Activated CD4-positive, alpha-beta T cell treated with anti-CD3 and anti-CD28 coated beads for 24 hours (primary cell): ENCODE measurements at regions not wholly inside any gene's neighbourhood (a gene's known extent, or its start where the extent isn't known, plus 50 kb on each side); places are given as distances from the start of the nearest gene placed in this dataset.

Experiments used
- DNase-seq, 2 donors: peaks; one replicate each; pipeline ENCODE4 v3.0.0-alpha.2; 2020; ENCODE audit warnings: low read depth in 2 of 2

DNA sequence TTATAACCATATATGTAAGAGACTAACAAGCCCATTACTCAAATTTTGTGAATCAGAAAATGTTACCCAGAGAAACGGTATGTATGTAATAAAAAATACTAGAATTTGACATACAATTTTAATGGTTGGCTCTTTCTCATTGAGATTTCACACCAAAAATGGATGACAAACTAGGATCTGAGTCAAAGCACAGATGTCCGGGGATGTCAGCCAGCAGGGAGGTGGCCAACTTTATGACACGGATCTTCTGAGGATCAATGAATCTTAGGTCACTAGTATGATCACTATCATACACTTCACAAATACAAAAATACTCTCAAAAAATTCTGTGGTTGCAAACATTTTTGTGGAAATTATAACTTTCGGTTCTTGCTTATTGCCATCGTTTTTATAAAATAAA, 173.5 kb upstream of the NFE2L3 start:
- DNase-seq: no peak

DNA sequence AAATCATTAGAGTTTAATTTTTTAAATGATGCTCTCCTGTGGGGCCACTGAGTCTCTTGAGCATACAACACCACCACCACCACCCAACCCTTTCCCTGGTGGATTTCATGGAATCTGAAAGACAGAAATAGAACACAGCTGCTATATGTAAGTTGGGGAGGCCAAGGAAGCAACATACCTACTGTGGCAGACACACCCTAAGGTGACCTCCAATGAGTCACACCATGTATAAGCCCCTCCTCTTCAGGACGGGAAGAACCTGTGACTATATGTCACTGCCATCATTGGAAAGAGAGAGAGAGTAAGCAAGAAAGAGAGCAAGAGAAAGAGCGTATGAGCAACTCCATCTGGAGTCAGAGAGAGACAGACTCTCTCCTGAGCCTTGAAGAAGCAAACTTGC, 172.4 kb upstream of the NFE2L3 start:
- no peak for DNase-seq

DNA sequence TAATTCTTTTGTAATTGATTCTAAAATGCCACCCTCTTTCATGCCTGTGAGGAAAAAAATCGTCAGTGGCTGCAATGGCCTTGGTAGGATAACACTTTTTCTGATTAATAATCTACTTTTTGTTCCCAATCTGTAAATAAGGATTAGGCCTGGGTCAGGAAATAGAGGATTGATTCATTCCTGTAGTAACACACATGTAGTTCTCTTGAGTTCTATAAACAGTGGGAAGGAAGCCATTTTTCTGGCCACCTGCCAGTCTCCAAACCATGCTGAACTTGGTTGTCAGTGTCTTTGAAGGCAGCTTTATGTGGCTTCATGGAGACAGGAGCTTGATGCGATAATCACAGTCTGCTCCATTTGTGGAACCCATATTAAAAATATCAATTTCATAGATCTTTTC, 169.3 kb upstream of the NFE2L3 start:
- DNase-seq: no peak

DNA sequence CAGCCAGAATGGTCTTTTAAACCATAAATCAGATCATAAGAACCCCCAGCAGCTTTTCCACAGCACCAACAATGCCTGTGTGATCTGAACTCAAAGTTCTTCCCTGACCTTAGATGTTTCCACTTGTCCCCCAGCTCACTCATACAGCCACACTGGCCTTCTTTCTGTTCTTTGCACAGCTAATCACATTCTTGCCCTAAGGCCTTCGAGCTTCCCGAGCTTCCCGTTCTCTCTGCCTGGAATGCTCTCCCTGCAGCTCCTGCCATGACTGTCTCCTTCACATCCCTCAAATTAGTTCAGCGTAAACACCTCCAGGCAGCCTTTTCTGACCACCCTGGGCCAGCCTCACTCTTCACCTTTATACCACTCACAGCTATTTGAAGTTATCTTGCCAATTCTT, 166.8 kb upstream of the NFE2L3 start:
- DNase-seq: no peak

DNA sequence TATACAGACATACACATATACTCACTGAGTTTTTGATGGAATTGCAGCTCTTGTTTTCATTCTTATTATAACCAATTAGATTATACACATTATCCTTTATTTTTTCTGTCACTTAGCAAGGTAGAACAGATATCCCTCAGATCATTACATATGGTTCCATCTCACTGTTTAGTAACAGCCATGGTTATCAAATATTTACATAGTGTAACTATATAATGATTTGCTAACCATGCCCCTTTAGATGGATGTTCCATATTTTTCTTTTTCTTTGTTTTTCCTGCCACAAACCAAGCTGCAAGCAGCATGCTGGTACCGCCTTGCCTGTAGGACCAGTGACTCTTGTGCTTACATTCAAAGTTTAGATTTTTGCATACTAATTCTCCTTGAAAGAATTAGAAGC, 163.4 kb upstream of the NFE2L3 start:
- no peak for DNase-seq

DNA sequence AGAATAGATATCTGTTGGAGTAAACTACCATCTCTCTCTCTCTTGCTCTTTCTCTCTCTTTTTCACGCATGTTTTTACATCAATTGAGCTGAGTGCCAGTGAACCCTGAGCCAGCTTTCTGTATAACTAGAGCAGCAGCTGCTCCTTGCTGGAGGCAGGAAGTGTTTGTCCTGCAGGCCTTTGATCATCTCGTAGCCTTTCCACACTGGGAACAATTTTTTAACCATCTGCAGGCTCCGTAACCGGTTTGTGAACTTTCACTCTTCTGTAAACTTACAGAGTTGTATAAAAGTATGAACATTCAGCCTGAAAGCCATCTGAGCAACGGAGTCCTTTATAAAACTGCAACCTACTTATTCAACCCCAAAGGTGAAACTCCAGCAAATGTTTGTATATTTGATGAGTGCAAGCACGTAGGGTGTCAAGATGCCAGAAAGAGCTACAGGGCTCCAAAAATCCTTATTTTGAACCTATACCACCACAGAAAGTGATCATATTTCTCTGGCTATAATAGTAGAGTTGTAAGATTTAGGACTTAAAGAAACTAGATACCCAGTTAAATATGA, 162.8 kb upstream of the NFE2L3 start:
- DNase-seq: no peak

DNA sequence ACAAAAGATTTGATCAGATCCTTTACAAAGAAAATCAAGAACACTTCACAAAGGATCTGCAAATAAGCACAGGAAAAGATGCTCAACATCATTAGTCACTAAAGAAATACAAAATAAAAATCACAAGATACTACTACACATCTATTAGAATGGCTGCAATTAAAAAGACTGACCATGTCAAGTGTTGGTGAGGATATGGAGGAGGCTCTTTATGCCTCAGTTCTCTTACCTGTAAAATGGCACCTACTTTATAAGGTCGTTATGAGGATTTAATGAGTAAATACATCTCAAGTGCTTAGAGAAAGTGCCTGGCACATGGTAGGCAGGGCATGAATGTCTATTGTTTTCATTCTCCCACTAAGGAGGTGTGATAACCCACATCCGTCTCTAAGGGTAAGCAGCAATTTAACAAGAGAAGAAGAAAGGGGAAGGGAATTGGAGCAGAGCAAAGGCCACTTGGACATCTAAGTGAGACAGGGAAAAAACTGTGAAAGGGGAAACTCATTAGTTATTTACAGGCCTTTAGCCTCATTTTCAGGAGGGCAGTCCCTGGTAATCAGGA, 157.5 kb upstream of the NFE2L3 start:
- DNase-seq: no peak

DNA sequence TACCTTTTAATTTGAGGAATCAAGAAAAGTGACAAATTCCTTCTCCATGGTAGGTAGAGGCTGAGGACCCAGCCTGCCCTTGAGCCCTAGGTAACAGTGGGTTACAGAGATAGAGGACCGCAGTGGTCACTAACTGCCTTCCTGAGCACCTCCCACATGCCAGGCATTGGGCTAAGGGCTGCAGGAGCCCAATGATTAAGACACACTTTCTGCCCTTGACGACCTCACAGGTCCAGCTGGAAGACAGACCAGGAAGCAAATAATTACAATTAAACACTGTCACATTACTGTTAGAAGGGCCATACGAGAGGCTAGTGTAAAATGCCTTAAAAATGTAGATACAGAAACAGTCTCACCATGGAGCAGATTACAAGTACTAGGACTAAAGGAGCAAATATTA, 156.8 kb upstream of the NFE2L3 start:
- no peak for DNase-seq

DNA sequence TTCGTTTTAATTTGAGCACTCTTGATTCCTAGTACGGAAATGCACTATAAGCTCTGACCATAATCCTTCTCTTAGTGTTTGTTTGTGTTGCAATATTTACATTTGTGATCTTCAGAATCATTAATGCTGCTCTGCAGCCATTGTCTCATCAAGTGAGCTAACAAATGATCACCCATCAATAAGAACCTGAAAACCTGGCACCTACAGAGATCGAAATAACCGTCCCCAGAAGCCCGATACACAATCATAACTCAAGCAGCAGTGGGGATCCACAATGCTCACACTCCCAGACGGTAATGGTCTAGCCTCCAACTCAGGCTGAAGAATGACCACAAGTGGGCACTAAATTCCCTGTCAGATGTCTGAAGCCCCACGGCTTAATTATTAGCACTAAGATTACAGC, 156.0 kb upstream of the NFE2L3 start:
- DNase-seq: no peak

DNA sequence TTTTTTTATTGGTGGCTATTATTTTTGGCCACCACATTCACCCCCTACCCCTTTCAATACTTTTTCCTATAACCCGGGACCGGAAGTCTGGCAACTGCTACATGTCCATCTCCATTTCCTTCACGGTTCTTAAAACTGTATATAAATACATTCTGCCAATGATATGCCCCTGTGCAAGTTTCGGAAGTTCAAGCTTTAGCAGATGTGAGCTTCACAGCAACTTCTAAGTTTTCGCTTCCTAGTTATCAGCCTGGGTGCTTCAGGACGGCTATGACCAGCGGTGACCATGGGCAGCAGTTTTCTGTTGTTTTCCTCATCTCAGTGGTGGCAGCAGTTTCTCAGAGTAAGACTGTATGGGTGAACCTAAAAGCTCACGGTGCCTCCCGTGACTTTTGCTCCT, 153.5 kb upstream of the NFE2L3 start:
- no peak for DNase-seq

DNA sequence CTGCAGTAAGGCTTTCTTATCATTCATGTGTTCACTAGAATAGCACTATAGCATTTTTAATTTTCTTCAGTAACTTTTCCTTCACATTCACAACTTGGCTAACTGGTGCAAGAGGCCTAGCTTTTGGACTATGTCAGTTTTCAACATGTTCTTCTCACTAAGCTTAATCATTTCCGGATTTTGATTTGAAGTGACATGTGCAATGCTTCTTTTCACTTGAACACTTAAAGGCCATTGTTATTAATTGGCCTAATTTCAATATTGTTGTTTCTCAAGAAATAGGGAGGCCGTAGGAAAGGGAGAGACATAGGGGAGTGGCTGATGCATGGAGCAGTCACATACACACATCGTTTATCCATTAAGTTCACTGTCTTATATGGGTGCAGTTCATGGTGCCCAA, 151.2 kb upstream of the NFE2L3 start:
- no peak for DNase-seq

DNA sequence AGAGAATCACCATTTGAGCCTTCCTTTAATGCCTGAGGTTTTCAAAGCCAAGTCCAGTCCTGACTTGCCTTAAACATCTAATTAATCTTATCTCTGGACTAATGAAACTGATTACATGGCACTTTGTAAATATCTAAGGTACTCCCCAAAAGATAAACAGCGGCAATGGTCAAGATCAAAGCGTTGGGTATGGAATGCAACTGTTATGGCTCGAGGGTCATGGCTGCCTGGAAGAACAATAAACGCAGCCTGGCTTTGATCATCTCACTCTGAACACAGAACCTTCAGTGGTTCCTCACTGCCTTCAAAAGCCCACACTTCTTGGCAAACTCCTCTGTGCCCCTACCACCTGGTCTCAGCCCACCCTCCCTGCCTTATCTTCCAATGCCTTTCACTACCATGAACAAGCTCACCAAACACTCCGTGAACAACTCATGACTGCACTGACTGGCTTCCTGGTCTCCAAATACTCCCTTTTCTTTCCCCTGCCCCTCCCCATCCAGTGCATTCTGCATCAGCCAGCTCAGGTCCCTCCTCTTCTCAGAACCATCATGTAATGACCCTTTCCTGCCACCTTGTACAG, 150.2 kb upstream of the NFE2L3 start:
- DNase-seq: no peak

DNA sequence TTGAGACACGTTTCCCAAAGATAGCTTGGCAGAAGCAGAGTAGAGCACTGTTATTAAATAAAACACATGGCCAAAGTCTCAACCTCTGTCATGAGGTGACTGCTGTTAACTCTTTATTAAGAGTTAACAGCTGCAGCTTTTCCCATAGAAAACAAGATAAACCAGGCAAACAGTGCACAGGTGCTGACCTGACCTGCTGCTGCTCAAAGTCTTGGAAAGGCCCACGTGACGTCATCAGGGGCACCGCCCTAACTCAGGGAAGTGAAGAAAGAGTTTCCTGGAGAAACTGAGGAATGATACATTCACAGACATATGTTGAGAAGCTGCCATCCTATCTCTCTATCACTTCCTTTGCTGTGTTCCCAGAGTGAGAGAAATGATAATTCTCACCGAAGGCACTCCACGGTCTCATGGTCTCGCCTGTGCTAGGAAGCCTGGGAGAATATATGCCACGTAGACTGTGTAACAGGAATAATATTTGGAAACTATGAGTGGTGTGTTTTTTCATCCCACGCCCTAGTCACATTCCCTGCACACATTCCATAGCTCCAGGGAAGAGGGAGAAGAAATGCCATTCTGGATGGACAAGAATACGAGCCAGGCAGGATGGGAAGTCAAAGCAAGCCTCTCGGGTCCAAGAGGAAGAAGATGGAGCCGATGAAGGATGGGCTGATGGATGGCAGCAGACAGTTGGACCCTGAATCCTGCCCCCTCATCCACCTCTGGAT, 146.2 kb upstream of the NFE2L3 start:
- DNase-seq: no peak

DNA sequence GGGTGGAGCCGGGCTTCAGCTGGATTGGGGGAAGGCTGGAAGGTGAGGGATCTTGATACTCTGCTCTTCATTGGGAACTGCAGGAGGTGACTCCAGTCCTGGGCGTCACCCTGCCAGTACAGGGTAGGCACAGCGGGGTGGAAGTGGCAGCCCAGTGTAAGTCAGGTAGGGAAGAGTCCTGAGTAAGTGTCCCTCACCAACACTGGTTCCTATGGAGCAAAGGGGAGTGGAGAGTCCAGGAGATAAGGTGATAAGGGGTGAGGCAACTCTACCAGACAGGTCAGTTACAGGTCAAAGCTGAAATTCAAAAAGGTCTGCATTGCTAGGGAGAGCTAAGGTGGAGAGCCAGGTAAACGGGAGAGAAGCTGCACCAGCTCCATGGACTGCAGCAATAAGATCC, 145.6 kb upstream of the NFE2L3 start:
- DNase-seq: no peak

DNA sequence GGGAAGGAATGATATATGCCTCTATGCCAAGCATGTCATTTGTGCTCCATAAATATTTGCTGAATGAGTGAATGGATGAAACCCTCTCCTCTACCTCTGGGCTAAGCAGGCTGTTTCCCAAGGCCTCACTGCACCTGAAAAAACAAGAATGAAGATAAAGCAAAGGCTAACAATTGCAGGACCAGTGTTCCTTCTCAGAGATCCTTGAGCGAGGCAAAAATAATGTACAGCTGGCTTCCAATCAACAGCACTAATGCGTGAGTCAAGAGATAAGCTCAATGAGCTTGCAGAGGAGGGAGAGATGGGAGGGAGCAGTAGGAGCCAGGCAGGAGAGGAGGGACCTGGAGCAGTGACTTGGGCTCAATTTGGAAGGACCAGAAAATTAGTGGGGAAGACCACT, 144.5 kb upstream of the NFE2L3 start:
- no peak for DNase-seq

DNA sequence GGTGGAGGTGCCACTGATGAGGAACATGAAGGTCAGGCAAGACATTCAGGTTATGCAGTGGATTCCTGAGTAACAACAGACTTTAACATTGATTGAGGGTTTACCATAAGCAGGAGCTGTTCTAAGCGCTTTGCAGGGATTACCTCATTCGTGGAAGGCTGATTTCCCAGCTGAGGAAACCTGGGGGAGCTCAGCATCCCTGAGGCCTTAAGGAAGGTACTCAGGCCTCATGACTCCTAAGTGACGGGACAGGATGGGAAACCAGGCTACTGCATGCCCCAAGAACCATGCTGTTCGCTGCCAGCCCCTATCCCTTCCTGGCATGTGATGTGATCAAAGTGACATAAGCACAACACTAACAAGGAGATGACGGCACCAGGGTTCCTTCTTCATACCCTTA, 143.6 kb upstream of the NFE2L3 start:
- DNase-seq: no peak

DNA sequence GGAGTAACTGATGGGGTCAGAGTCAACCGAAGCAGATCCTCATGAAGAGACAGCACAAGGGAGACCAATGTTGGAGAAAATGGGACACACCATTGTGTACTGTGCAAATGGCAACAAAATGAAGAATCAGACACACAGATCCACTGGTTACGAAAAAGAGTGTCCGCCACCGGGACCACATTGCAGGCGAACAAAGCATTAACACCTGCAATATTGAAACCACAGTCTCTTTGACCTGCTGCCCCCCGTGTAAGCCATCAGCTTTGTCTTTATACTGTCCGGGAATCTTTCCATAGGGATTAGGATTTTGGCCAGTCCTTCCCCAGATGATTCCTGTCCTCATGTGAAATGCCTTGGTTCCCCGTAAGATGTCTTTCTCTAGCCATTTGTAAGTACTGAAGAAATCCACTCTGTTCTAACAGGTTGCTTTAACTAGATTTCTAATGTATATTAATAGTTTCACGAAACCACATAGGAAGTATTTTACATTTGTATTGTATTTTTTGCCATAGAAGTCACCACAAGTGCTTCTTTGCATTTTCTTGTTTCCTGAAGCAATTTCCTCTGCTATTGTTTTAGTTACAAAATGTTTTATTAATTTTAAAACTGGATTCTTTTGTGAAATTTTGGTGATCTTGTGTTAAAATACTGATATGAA, 140.8 kb upstream of the NFE2L3 start:
- no peak for DNase-seq

DNA sequence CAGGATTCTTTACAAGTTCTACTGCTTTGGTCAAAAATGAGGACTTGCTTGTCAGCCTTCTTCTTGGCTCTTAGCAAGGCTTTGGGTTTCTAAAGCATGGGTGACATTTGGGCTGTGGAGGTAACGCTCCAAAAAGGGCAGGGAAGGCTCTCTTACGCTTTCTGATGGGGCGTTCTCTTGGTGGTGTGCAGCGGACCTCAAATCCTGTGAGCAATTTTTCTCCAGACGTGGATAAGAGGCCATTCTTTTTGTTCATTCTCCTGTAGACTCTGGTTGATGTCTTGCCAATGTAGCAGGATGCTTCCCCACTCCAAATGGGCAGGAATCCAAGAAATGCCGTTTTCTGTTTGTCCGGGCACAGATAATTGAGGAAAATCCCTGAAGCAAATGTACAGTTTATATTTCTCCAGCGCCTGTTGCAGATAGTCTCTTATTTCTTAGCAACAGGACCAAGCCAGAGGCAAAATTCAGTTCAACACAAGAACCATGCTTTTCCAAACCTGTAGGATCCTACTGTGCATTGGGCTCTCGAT, 138.4 kb upstream of the NFE2L3 start:
- no peak for DNase-seq

DNA sequence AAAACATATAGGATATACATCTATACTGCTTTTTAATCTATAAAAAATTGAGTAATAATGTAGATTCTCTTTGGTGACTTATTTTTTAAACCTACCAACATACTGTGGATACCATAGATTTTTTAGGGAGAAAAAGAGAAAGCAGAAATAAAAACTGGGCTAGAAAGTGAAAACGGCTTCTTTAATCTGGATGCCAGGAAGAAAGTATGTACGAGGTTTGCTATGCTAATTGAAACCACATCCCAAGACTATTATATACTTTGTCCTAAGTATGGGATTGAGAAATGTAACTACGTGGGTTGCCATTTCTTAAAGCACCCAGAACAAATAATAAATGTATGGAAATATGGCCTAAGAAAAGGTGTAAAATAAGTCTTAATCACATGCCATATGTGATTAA, 129.0 kb upstream of the NFE2L3 start:
- no peak for DNase-seq

DNA sequence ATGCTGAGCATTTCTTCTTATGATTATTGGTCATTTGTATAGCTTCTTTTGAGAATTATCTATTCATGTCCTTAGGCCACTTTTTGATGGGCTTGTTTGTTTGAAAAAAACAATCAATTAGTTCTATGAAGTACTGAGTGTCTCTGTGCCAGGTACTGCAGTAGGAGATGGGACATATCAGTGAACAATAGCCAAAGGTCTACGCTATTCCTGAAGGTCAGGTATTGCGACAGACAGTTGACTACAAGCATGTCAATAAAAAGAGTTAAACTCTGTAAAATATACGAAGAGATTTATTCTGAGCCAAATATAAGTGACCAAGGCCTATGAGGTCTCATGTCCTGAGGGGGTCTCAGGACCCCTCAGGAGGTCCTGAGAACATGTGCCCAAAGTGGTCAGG, 122.1 kb upstream of the NFE2L3 start:
- DNase-seq: no peak

DNA sequence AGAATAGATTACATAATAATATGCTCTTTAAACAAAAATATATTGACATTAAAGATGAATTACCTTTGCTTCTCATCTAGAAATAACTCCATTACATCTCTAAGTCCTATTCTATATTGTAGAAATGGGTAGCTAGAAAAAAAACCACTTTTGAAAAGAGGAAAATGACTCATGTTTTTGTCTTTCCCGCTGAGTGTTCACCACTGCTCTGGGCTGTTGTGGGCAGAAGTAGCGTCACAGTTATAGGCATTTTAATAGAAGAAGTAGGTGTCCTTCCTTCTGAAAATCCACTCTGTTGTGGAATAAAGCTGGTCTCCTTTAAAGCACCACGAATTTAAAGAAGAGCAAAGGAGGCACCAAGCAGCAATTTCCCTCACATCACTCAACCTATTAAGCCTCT, 117.6 kb upstream of the NFE2L3 start:
- no peak for DNase-seq

DNA sequence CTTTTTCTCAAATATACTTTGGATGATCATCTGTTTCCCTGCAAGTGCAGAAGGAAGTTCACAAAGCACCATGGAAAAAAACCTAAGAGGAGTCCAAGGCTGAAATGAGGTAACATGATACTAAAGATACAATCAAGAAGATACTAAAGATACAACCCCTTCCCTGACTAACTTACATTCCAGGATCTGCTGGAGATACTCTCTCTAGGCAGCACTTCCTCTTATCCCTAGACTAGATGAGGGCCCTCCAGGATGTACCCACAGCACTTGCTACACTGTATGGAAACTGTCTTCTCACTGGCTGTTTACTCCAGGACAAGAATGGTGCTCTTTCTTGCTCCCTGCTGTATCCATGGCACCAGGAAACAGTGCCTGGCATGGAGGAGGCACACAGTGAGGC, 116.4 kb upstream of the NFE2L3 start:
- DNase-seq: no peak

DNA sequence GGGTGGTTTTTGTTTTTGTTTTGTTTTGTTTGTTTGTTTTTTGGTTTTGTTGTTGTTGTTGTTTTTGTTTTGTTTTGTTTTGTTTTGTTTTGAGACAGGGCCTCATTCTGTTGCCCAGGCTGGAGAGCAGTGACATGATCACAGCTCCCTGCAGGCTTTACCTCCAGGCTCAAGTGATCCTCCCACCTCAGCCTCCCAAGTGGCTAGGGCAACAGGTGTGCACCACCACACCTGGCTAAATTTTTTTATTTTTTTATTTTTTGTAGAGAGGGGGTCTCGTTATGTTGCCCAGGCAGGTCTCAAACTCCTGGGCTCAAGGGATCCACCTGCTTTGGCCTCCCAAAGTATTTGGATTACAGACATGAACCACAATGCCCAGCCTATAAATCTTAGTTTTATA, 115.9 kb upstream of the NFE2L3 start:
- DNase-seq: no peak
